ENCODE measurements at regions not wholly inside any gene's neighbourhood (a gene's known extent, or its start where the extent isn't known, plus 50 kb on each side); places are given as distances from the start of the nearest gene placed in this dataset.

- Histone ChIP-seq H3K4me2 (no peak overlapping the region), H3K9me3 (no peaks in the 10 kb centered on the region), H3K27ac (no peak overlapping the region), H3K4me3 (no peak overlapping the region), H3K4me1 (no peaks in the 10 kb centered on the region)
- TF ChIP-seq HES2 (IDR thresholded peaks at IDR 0.05) = no peak
- no peak for TF ChIP-seq POLR2AphosphoS2 (conservative IDR thresholded peaks at IDR 0.05; ENCODE audit: low read length)
- TF ChIP-seq CBX8 (IDR thresholded peaks at IDR 0.05) = no peak
- TF ChIP-seq HMGXB4 (CRISPR knock-in tag; IDR thresholded peaks at IDR 0.05; ENCODE audit: borderline replicate concordance) = no peak
- TF ChIP-seq SREBF2 (IDR thresholded peaks at IDR 0.05) = no peak
- no peak for TF ChIP-seq CHD4 (IDR thresholded peaks at IDR 0.05; ENCODE audit: borderline replicate concordance)
- ATAC-seq = no peak
- WGBS (ENCODE audit: missing lambda C conversion rate) = 4% methylated on average over 2 of the region's 2 CpGs
- ChIA-PET CTCF (no interaction called here), POLR2A (no interaction called here)
- DNase-seq (ENCODE audit: low read depth in 1 of 2, low spot score in 1 of 2) = no peak
- FAIRE-seq = no peak
Measured at GRCh38 chr14:25848601-25849000, 749.2 kb downstream of the NOVA1 start.

GRCh38 chr14:25846246-25846645 is 751.6 kb downstream of the NOVA1 start:
- no peak for DNase-seq (ENCODE audit: low read depth in 1 of 2, low spot score in 1 of 2)
- Histone ChIP-seq H3K27ac (no peak overlapping the region), H3K9me3 (no peaks in the 10 kb centered on the region), H3K4me3 (no peak overlapping the region), H3K4me1 (no peaks in the 10 kb centered on the region), H3K4me2 (no peak overlapping the region)
- ATAC-seq = no peak
- POLR2A ChIA-PET = no interaction called here
- CTCF ChIA-PET = no interaction called here
- no peak for FAIRE-seq
- TF ChIP-seq HEYL (CRISPR knock-in tag; IDR thresholded peaks at IDR 0.05) (no peak), BCL3 (IDR thresholded peaks at IDR 0.05) (no peak), RCOR1 (IDR thresholded peaks at IDR 0.05; ENCODE audit: low read depth, low read length) (no peak), MAZ (IDR thresholded peaks at IDR 0.05; ENCODE audit: borderline replicate concordance, low read depth, low read length) (no peak), PBX3 (IDR thresholded peaks at IDR 0.05) (no peak)
- 13% methylated on average over 5 of the region's 5 CpGs for WGBS (ENCODE audit: missing lambda C conversion rate)

- Histone ChIP-seq H3K4me2 (no peak overlapping the region), H3K9me3 (no peaks in the 10 kb centered on the region), H3K27ac (no peak overlapping the region), H3K4me1 (no peaks in the 10 kb centered on the region), H3K4me3 (no peak overlapping the region)
- DNase-seq (ENCODE audit: low read depth in 1 of 2, low spot score in 1 of 2) (no peak), FAIRE-seq (no peak), ATAC-seq (no peak)
- ChIA-PET POLR2A (no interaction called here), CTCF (no interaction called here)
- TF ChIP-seq RARB (CRISPR knock-in tag; IDR thresholded peaks at IDR 0.05) (no peak), HMGXB4 (CRISPR knock-in tag; IDR thresholded peaks at IDR 0.05; ENCODE audit: borderline replicate concordance) (no peak), HES2 (IDR thresholded peaks at IDR 0.05) (no peak), PHF8 (IDR thresholded peaks at IDR 0.05; ENCODE audit: borderline replicate concordance, low read depth) (no peak), E2F6 (IDR thresholded peaks at IDR 0.05; ENCODE audit: borderline replicate concordance, low read depth) (no peak), ATOH8 (CRISPR knock-in tag; IDR thresholded peaks at IDR 0.05; ENCODE audit: low read depth) (no peak), HEYL (CRISPR knock-in tag; IDR thresholded peaks at IDR 0.05) (no peak), ZFP36 (IDR thresholded peaks at IDR 0.05; ENCODE audit: borderline replicate concordance, partially characterized antibody) (no peak), CBX8 (IDR thresholded peaks at IDR 0.05) (no peak), JUNB (IDR thresholded peaks at IDR 0.05) (no peak), POLR2A (IDR thresholded peaks at IDR 0.05; ENCODE audit: low read length) (no peak), POLR2AphosphoS2 (conservative IDR thresholded peaks at IDR 0.05; ENCODE audit: low read length) (no peak), MAZ (IDR thresholded peaks at IDR 0.05; ENCODE audit: borderline replicate concordance, low read depth, low read length) (no peak), RNF2 (IDR thresholded peaks at IDR 0.05; ENCODE audit: borderline replicate concordance, low read depth) (no peak), KDM1A (IDR thresholded peaks at IDR 0.05; ENCODE audit: low read depth) (no peak), NR3C1 (IDR thresholded peaks at IDR 0.05) (no peak)
- WGBS (ENCODE audit: missing lambda C conversion rate) = 6% methylated on average over 5 of the region's 5 CpGs
Measured at GRCh38 chr14:25843481-25844470, 754.1 kb downstream of the NOVA1 start.

Data from A549 (cell line).